MM.1S (cell line): ENCODE measurements at regions not wholly inside any gene's neighbourhood (a gene's known extent, or its start where the extent isn't known, plus 50 kb on each side); places are given as distances from the start of the nearest gene placed in this dataset.

ENCODE experiments used
- DNase-seq: peaks from one replicate; pipeline ENCODE4 v3.0.0-alpha.2; 2015
- H2AFZ ChIP-seq: fragments of 300-600 bp; sonication (generic); 2 replicates; pipeline ENCODE4 v1.6.0; 2016; ENCODE audit warnings: antibody characterized with exemption, low read length
- H3F3A ChIP-seq: fragments of 300-600 bp; sonication (generic); 2 replicates; pipeline ENCODE4 v1.6.1; 2016; ENCODE audit warnings: mild to moderate bottlenecking, antibody characterized with exemption, low read length, moderate library complexity, mixed read lengths; ENCODE audit not compliant: insufficient read depth
- H3K27ac ChIP-seq: fragments of 300-600 bp; sonication (generic); 2 replicates; pipeline ENCODE4 v1.5.1; 2016; ENCODE audit warnings: mild to moderate bottlenecking, low read length
- H3K27me3 ChIP-seq: fragments of 300-600 bp; sonication (generic); replicated peaks from 2 replicates; pipeline ENCODE4 v1.6.0; 2016; ENCODE audit warnings: low read length; ENCODE audit not compliant: insufficient read depth
- H3K36me3 ChIP-seq: fragments of 300-600 bp; sonication (generic); replicated peaks from 2 replicates; pipeline ENCODE4 v1.6.1; 2016; ENCODE audit warnings: mild to moderate bottlenecking, low read length, mixed read lengths; ENCODE audit not compliant: insufficient read depth
- H3K4me1 ChIP-seq: fragments of 300-600 bp; sonication (generic); 2 replicates; pipeline ENCODE4 v1.6.1; 2016; ENCODE audit warnings: low read length, mixed read lengths
- H3K4me2 ChIP-seq: fragments of 300-600 bp; sonication (generic); 2 replicates; pipeline ENCODE4 v1.6.0; 2016; ENCODE audit warnings: low read depth, low read length
- H3K4me3 ChIP-seq: fragments of 300-600 bp; sonication (generic); 2 replicates; pipeline ENCODE4 v1.5.1; 2016; ENCODE audit warnings: low read length, mixed read lengths
- H3K79me2 ChIP-seq: fragments of 300-600 bp; sonication (generic); 2 replicates; pipeline ENCODE4 v1.6.1; 2016; ENCODE audit warnings: mixed run types, low read length, mixed read lengths
- H3K9ac ChIP-seq: fragments of 300-600 bp; sonication (generic); 2 replicates; pipeline ENCODE4 v1.6.1; 2016; ENCODE audit warnings: low read length, mixed read lengths
- H3K9me2 ChIP-seq: fragments of 300-600 bp; sonication (generic); replicated peaks from 2 replicates; pipeline ENCODE4 v1.6.1; 2016; ENCODE audit warnings: mild to moderate bottlenecking, low read length, mixed read lengths; ENCODE audit not compliant: insufficient read depth
- H3K9me3 ChIP-seq: fragments of 300-600 bp; sonication (generic); replicated peaks from 2 replicates; pipeline ENCODE4 v1.6.1; 2016; ENCODE audit warnings: mild to moderate bottlenecking, low read length, mixed read lengths; ENCODE audit not compliant: insufficient read depth
- H4K20me1 ChIP-seq: fragments of 300-600 bp; sonication (generic); 2 replicates; pipeline ENCODE4 v1.6.1; 2016; ENCODE audit warnings: mild to moderate bottlenecking, low read length, moderate library complexity, mixed read lengths; ENCODE audit not compliant: insufficient read depth
- CTCF ChIP-seq: fragments of 300-600 bp; sonication (generic); IDR thresholded peaks from 2 replicates; pipeline ENCODE4 v1.5.1; 2016; ENCODE audit warnings: antibody characterized with exemption, low read length, mixed read lengths
- EZH2 ChIP-seq: fragments of 300-600 bp; sonication (generic); optimal IDR thresholded peaks from 2 replicates; pipeline ENCODE3; 2017; ENCODE audit warnings: low read depth, mild to moderate bottlenecking, antibody characterized with exemption, low read length, mixed read lengths
- EZH2phosphoT487 ChIP-seq: fragments of 300-600 bp; sonication (generic); IDR thresholded peaks from 2 replicates; pipeline ENCODE4 v1.6.1; 2018; ENCODE audit warnings: antibody characterized with exemption, low read length

GRCh38 chr7:15099074-15099473, 196.5 kb upstream of the DGKB start:
- no peak for TF ChIP-seq EZH2
- TF ChIP-seq CTCF: no peak
- TF ChIP-seq EZH2phosphoT487: no peak
- H3K27ac ChIP-seq: no peak overlapping the region
- H3K27me3 ChIP-seq: no peaks in the 10 kb centered on the region
- no peak overlapping the region for H3K4me2 ChIP-seq
- H4K20me1 ChIP-seq: no peaks in the 10 kb centered on the region
- no peaks in the 10 kb centered on the region for H3K9me3 ChIP-seq
- H3K4me1 ChIP-seq: no peaks in the 10 kb centered on the region
- H3F3A ChIP-seq: no peaks in the 10 kb centered on the region
- no peak overlapping the region for H3K4me3 ChIP-seq
- H3K79me2 ChIP-seq: no peaks in the 10 kb centered on the region
- DNase-seq: no peak
- no peak overlapping the region for H2AFZ ChIP-seq
- H3K9ac ChIP-seq: no peak overlapping the region
- no peaks in the 10 kb centered on the region for H3K36me3 ChIP-seq
- no peaks in the 10 kb centered on the region for H3K9me2 ChIP-seq

GRCh38 chr7:15096853-15097252, 194.3 kb upstream of the DGKB start:
- no peak overlapping the region for H2AFZ ChIP-seq
- H3K79me2 ChIP-seq: no peaks in the 10 kb centered on the region
- no peaks in the 10 kb centered on the region for H3F3A ChIP-seq
- H4K20me1 ChIP-seq: no peaks in the 10 kb centered on the region
- DNase-seq: no peak
- no peaks in the 10 kb centered on the region for H3K4me1 ChIP-seq
- H3K4me3 ChIP-seq: no peak overlapping the region
- H3K9ac ChIP-seq: no peak overlapping the region
- no peaks in the 10 kb centered on the region for H3K27me3 ChIP-seq
- no peaks in the 10 kb centered on the region for H3K9me3 ChIP-seq
- H3K36me3 ChIP-seq: no peaks in the 10 kb centered on the region
- no peak overlapping the region for H3K4me2 ChIP-seq
- TF ChIP-seq EZH2 (no peak), CTCF (no peak), EZH2phosphoT487 (no peak)
- H3K27ac ChIP-seq: no peak overlapping the region
- no peaks in the 10 kb centered on the region for H3K9me2 ChIP-seq

- Histone ChIP-seq H3K4me2 (no peak overlapping the region), H3F3A (no peaks in the 10 kb centered on the region), H3K9ac (no peak overlapping the region), H3K4me3 (no peak overlapping the region), H3K9me3 (no peaks in the 10 kb centered on the region), H4K20me1 (no peaks in the 10 kb centered on the region), H2AFZ (no peak overlapping the region), H3K9me2 (no peaks in the 10 kb centered on the region), H3K36me3 (no peaks in the 10 kb centered on the region), H3K27me3 (no peaks in the 10 kb centered on the region), H3K79me2 (no peaks in the 10 kb centered on the region), H3K4me1 (no peaks in the 10 kb centered on the region), H3K27ac (no peak overlapping the region)
- no peak for TF ChIP-seq EZH2
- no peak for TF ChIP-seq EZH2phosphoT487
- no peak for TF ChIP-seq CTCF
- DNase-seq: no peak
These were observed 192.4 kb upstream of the DGKB start for GRCh38 chr7:15094989-15095388.

GRCh38 chr7:15087771-15088170, 185.2 kb upstream of the DGKB start:
- no peaks in the 10 kb centered on the region for H3K27me3 ChIP-seq
- no peaks in the 10 kb centered on the region for H3K9me2 ChIP-seq
- no peak overlapping the region for H3K4me3 ChIP-seq
- H3K4me1 ChIP-seq: no peaks in the 10 kb centered on the region
- no peaks in the 10 kb centered on the region for H3F3A ChIP-seq
- H3K4me2 ChIP-seq: no peak overlapping the region
- no peak overlapping the region for H3K27ac ChIP-seq
- H3K36me3 ChIP-seq: no peaks in the 10 kb centered on the region
- TF ChIP-seq EZH2phosphoT487 (no peak), CTCF (no peak), EZH2 (no peak)
- H4K20me1 ChIP-seq: no peaks in the 10 kb centered on the region
- H3K9me3 ChIP-seq: no peaks in the 10 kb centered on the region
- no peaks in the 10 kb centered on the region for H3K79me2 ChIP-seq
- no peak overlapping the region for H3K9ac ChIP-seq
- H2AFZ ChIP-seq: no peak overlapping the region
- no peak for DNase-seq
